ENCODE measurements at regions not wholly inside any gene's neighbourhood (a gene's known extent, or its start where the extent isn't known, plus 50 kb on each side); places are given as distances from the start of the nearest gene placed in this dataset.

- 87% methylated on average over 1 of the region's 1 CpG for WGBS
- H3K36me3 ChIP-seq (ENCODE audit: control insufficient read depth in 4 of 4, insufficient read depth in 3 of 4, low read depth in 1 of 4, low read length in 3 of 4): no peaks in the 10 kb centered on the region
- H3K9ac ChIP-seq (ENCODE audit: low read depth in 1 of 2, low read length in 2 of 2): no peak overlapping the region
- no peak for TF ChIP-seq MAX (IDR thresholded peaks at IDR 0.05)
- TF ChIP-seq EGR1 (IDR thresholded peaks at IDR 0.05; ENCODE audit: low read depth in 2 of 2): no peak
- no peak for TF ChIP-seq GABPA (IDR thresholded peaks at IDR 0.05 in 1 of 2, conservative IDR thresholded peaks at IDR 0.05 in 1 of 2)
- no peak for TF ChIP-seq REST (IDR thresholded peaks at IDR 0.05)
- TF ChIP-seq SP1 (IDR thresholded peaks at IDR 0.05): no peak
- TF ChIP-seq FOXA1 (IDR thresholded peaks at IDR 0.05): no peak
- peaks cover 0 to 2% (median 0%) of the 10 kb centered on the region in 4 donors for H3K27me3 ChIP-seq (ENCODE audit: control insufficient read depth in 4 of 4, insufficient read depth in 4 of 4, low read length in 3 of 4)
- no peak overlapping the region for H3K4me3 ChIP-seq (ENCODE audit: low read depth in 1 of 3, low read length in 3 of 3)
- H3K27ac ChIP-seq (ENCODE audit: low read depth in 1 of 2, low read length in 2 of 2): no peak overlapping the region
- H3K9me3 ChIP-seq (ENCODE audit: control insufficient read depth in 4 of 4, low read length in 3 of 4): no peaks in the 10 kb centered on the region
- H3K4me1 ChIP-seq (ENCODE audit: control insufficient read depth in 4 of 4, insufficient read depth in 4 of 4, low read length in 3 of 4): no peaks in the 10 kb centered on the region
- no peak for DNase-seq (ENCODE audit: low spot score)
These were observed 116.6 kb downstream of the CYSLTR2 start for GRCh38 chr13:48770372-48770771.

- Histone ChIP-seq H3K4me3 (ENCODE audit: low read depth in 1 of 3, low read length in 3 of 3) (no peak overlapping the region), H3K27me3 (ENCODE audit: control insufficient read depth in 4 of 4, insufficient read depth in 4 of 4, low read length in 3 of 4) (peaks cover 0 to 3% (median 1%) of the 10 kb centered on the region in 4 donors), H3K27ac (ENCODE audit: low read depth in 1 of 2, low read length in 2 of 2) (no peak overlapping the region), H3K9me3 (ENCODE audit: control insufficient read depth in 4 of 4, low read length in 3 of 4) (no peaks in the 10 kb centered on the region), H3K4me1 (ENCODE audit: control insufficient read depth in 4 of 4, insufficient read depth in 4 of 4, low read length in 3 of 4) (no peaks in the 10 kb centered on the region), H3K9ac (ENCODE audit: low read depth in 1 of 2, low read length in 2 of 2) (no peak overlapping the region), H3K36me3 (ENCODE audit: control insufficient read depth in 4 of 4, insufficient read depth in 3 of 4, low read depth in 1 of 4, low read length in 3 of 4) (no peaks in the 10 kb centered on the region)
- TF ChIP-seq RXRA (IDR thresholded peaks at IDR 0.05) (no peak), FOXA1 (IDR thresholded peaks at IDR 0.05) (no peak), YY1 (IDR thresholded peaks at IDR 0.05) (no peak), RAD21 (IDR thresholded peaks at IDR 0.05) (no peak), EGR1 (IDR thresholded peaks at IDR 0.05; ENCODE audit: low read depth in 2 of 2) (no peak), HNF4A (conservative IDR thresholded peaks at IDR 0.05) (no peak), GABPA (IDR thresholded peaks at IDR 0.05 in 1 of 2, conservative IDR thresholded peaks at IDR 0.05 in 1 of 2) (no peak), SP1 (IDR thresholded peaks at IDR 0.05) (no peak), CTCF (IDR thresholded peaks at IDR 0.05; ENCODE audit: low read depth, low read length, missing input control) (no peak), REST (IDR thresholded peaks at IDR 0.05) (no peak), JUND (IDR thresholded peaks at IDR 0.05) (no peak), HNF4G (IDR thresholded peaks at IDR 0.05) (no peak), ATF3 (IDR thresholded peaks at IDR 0.05) (no peak), NR2F2 (IDR thresholded peaks at IDR 0.05) (no peak), FOXA2 (IDR thresholded peaks at IDR 0.05) (no peak), MAX (IDR thresholded peaks at IDR 0.05) (no peak), TAF1 (conservative IDR thresholded peaks at IDR 0.05) (no peak), ZBTB33 (IDR thresholded peaks at IDR 0.05) (no peak)
- no peak for DNase-seq (ENCODE audit: low spot score)
- 76% methylated on average over 1 of the region's 1 CpG for WGBS
These were observed 119.2 kb downstream of the CYSLTR2 start for GRCh38 chr13:48772908-48773307.

Data from liver (tissue), 8 donors.